HEK293 (cell line): ENCODE measurements at regions not wholly inside any gene's neighbourhood (a gene's known extent, or its start where the extent isn't known, plus 50 kb on each side); places are given as distances from the start of the nearest gene placed in this dataset.

Source experiments
- CTCF ChIA-PET: fragments of 350-600 bp; formaldehyde crosslinking; extraction: SDS; loops from one replicate; lab custom pipeline; 2021; ENCODE audit warnings: antibody characterized with exemption; lab: Yijun Ruan, JAX
- POLR2A ChIA-PET: fragments of 300-600 bp; formaldehyde crosslinking; extraction: SDS; loops from one replicate; lab custom pipeline; 2020; ENCODE audit warnings: antibody characterized with exemption, inconsistent platforms; lab: Yijun Ruan, JAX
- H3K27ac ChIP-seq: fragments of 200-500 bp; sonication (Bioruptor generic); 2 replicates; pipeline ENCODE4 v1.5.1; 2014; ENCODE audit warnings: low read depth, low read length, control low read depth, inconsistent platforms; ENCODE audit errors: extremely low read depth
- H3K36me3 ChIP-seq, 2 experiments: fragments of 200-500 bp in 1 of 2; sonication (Bioruptor generic) in 1 of 2; 1 replicate in 1 of 2; 2 replicates in 1 of 2; pipeline ENCODE4 v1.5.1; 2014 to 2017; ENCODE audit warnings: inconsistent platforms in 2 of 2, low read length in 2 of 2; ENCODE audit not compliant: control insufficient read depth in 2 of 2, insufficient read depth in 1 of 2
- H3K4me1 ChIP-seq: fragments of 200-500 bp; sonication (Bioruptor generic); 2 replicates; pipeline ENCODE4 v1.5.1; 2014; ENCODE audit warnings: mild to moderate bottlenecking, low read length, inconsistent platforms; ENCODE audit not compliant: control insufficient read depth, insufficient read depth
- H3K4me3 ChIP-seq: 2 replicates; pipeline ENCODE4 v1.5.1; 2011; ENCODE audit warnings: low read depth, mild to moderate bottlenecking, control low read depth, low read length, moderate library complexity
- H3K9me3 ChIP-seq: fragments of 200-500 bp; sonication (Bioruptor generic); 2 replicates; pipeline ENCODE4 v1.5.1; 2014; ENCODE audit warnings: low read depth, low read length, inconsistent platforms; ENCODE audit not compliant: control insufficient read depth, insufficient read depth
- BCL11A ChIP-seq: fragments of 450-650 bp; formaldehyde crosslinking; IDR thresholded peaks from 2 replicates; pipeline ENCODE4 v1.5.1; 2016; ENCODE audit warnings: low read depth, missing biosample characterization, missing genetic modification characterization
- BCL11B ChIP-seq: fragments of 450-650 bp; formaldehyde crosslinking; IDR thresholded peaks from 2 replicates; pipeline ENCODE4 v1.5.1; 2016; ENCODE audit warnings: low read depth, missing biosample characterization, missing genetic modification characterization
- GLIS2 ChIP-seq: fragments of 450-650 bp; formaldehyde crosslinking; IDR thresholded peaks from 2 replicates; pipeline ENCODE4 v1.5.1; 2016; ENCODE audit warnings: missing biosample characterization, missing genetic modification characterization
- KLF16 ChIP-seq: fragments of 450-650 bp; formaldehyde crosslinking; IDR thresholded peaks from 2 replicates; pipeline ENCODE4 v1.5.1; 2017; ENCODE audit warnings: missing biosample characterization, missing genetic modification characterization
- PRDM6 ChIP-seq: fragments of 450-650 bp; formaldehyde crosslinking; IDR thresholded peaks from 2 replicates; pipeline ENCODE4 v1.5.1; 2017; ENCODE audit warnings: missing biosample characterization, missing genetic modification characterization
- ZBTB10 ChIP-seq: fragments of 450-650 bp; formaldehyde crosslinking; IDR thresholded peaks from 2 replicates; pipeline ENCODE4 v1.5.1; 2016; ENCODE audit warnings: missing biosample characterization, missing genetic modification characterization
- ZBTB26 ChIP-seq: fragments of 450-650 bp; formaldehyde crosslinking; optimal IDR thresholded peaks from 2 replicates; pipeline ENCODE3; 2016; ENCODE audit warnings: missing biosample characterization, mild to moderate bottlenecking, missing genetic modification characterization
- ZNF114 ChIP-seq: fragments of 450-650 bp; formaldehyde crosslinking; IDR thresholded peaks from 2 replicates; pipeline ENCODE4 v1.5.0; 2017; ENCODE audit warnings: missing biosample characterization, missing genetic modification characterization
- ZNF292 ChIP-seq: fragments of 450-650 bp; formaldehyde crosslinking; IDR thresholded peaks from 2 replicates; pipeline ENCODE4 v1.5.1; 2016; ENCODE audit warnings: low read depth, missing biosample characterization, missing genetic modification characterization, borderline replicate concordance
- ZNF341 ChIP-seq: fragments of 450-650 bp; formaldehyde crosslinking; IDR thresholded peaks from 2 replicates; pipeline ENCODE4; 2016; ENCODE audit warnings: low read depth, missing biosample characterization, missing genetic modification characterization
- ZNF366 ChIP-seq: fragments of 450-650 bp; formaldehyde crosslinking; conservative IDR thresholded peaks from 2 replicates; pipeline ENCODE4 v1.5.1; 2016; ENCODE audit warnings: missing biosample characterization, missing genetic modification characterization
- ZNF449 ChIP-seq: fragments of 450-650 bp; formaldehyde crosslinking; IDR thresholded peaks from 2 replicates; pipeline ENCODE4 v1.5.1; 2017; ENCODE audit warnings: missing biosample characterization, mild to moderate bottlenecking, missing genetic modification characterization, moderate library complexity
- ZNF610 ChIP-seq: fragments of 450-650 bp; formaldehyde crosslinking; IDR thresholded peaks from 2 replicates; pipeline ENCODE4 v1.5.1; 2016; ENCODE audit warnings: missing biosample characterization, missing genetic modification characterization, borderline replicate concordance
- ZNF664 ChIP-seq: fragments of 450-650 bp; formaldehyde crosslinking; IDR thresholded peaks from 2 replicates; pipeline ENCODE4 v1.5.1; 2016; ENCODE audit warnings: missing biosample characterization, missing genetic modification characterization
- ZNF692 ChIP-seq: fragments of 450-650 bp; formaldehyde crosslinking; IDR thresholded peaks from 2 replicates; pipeline ENCODE4 v1.5.1; 2016; ENCODE audit warnings: missing biosample characterization, missing genetic modification characterization
- TF ChIP-seq, protein P1 (sequence below): fragments of 450-650 bp; formaldehyde crosslinking; IDR thresholded peaks from 2 replicates; pipeline ENCODE4 v1.5.1; 2016; ENCODE audit warnings: missing biosample characterization, missing genetic modification characterization
- TF ChIP-seq, protein P2 (sequence below): fragments of 450-650 bp; formaldehyde crosslinking; IDR thresholded peaks from 2 replicates; pipeline ENCODE4 v1.5.1; 2016; ENCODE audit warnings: missing biosample characterization, missing genetic modification characterization

GRCh38 chr4:160265836-160266235, 1163.0 kb downstream of the RAPGEF2 start:
- H3K4me1 ChIP-seq, result no peaks in the 10 kb centered on the region
- no peaks in the 10 kb centered on the region for H3K36me3 ChIP-seq
- H3K9me3 ChIP-seq, result no peaks in the 10 kb centered on the region
- no peak overlapping the region for H3K4me3 ChIP-seq
- POLR2A ChIA-PET, result no interaction called here
- TF ChIP-seq ZNF292 (tag by site-specific recombination) (no peak), ZNF114 (no peak), ZNF610 (tag by site-specific recombination) (no peak)
- TF ChIP-seq, protein P1, sequence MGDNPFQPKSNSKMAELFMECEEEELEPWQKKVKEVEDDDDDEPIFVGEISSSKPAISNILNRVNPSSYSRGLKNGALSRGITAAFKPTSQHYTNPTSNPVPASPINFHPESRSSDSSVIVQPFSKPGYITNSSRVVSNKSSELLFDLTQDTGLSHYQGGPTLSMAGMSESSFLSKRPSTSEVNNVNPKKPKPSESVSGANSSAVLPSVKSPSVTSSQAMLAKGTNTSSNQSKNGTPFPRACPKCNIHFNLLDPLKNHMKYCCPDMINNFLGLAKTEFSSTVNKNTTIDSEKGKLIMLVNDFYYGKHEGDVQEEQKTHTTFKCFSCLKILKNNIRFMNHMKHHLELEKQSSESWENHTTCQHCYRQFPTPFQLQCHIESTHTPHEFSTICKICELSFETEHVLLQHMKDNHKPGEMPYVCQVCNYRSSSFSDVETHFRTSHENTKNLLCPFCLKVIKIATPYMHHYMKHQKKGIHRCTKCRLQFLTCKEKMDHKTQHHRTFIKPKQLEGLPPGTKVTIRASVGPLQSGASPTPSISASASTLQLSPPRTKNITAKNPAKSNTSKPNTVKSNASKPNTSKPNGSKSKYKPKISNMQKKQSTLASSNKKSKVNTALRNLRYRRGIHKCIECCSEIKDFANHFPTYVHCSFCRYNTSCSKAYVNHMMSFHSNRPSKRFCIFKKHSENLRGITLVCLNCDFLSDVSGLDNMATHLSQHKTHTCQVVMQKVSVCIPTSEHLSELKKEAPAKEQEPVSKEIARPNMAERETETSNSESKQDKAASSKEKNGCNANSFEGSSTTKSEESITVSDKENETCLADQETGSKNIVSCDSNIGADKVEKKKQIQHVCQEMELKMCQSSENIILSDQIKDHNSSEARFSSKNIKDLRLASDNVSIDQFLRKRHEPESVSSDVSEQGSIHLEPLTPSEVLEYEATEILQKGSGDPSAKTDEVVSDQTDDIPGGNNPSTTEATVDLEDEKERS (tag by site-specific recombination), result no peak
- TF ChIP-seq, all 188 proteins: peak for 0
- no peak overlapping the region for H3K27ac ChIP-seq
- CTCF ChIA-PET, result no interaction called here

DNA sequence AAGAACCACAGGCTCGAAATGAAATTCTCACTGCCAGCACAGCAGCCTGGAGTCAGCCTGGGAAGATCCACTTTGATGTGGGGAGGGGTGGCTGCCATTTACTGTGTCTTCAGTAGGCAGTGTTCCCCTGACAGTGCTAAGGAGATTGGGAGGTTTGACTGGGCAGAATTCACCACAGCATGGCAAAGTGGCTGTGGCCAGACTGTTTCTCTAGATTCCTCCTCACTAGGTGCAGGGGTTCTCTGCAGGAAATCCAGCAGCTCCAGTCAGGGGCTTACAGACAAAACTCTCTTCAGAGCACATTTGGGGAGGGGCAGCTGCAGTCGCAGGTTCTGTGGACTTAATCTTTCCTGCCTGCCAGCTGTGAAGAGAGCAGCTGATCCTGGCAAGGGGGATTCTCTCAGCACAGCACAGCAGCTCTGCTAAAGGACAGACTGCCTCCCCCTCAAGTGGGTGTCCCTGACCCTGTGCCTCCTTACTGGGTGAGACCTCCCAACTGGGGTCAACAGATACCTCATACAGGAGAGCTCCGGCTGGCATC, 1174.0 kb downstream of the RAPGEF2 start:
- no peaks in the 10 kb centered on the region for H3K9me3 ChIP-seq
- no peak for TF ChIP-seq KLF16 (tag by site-specific recombination)
- TF ChIP-seq ZNF366 (tag by site-specific recombination), result no peak
- H3K27ac ChIP-seq, result no peak overlapping the region
- CTCF ChIA-PET, result no interaction called here
- POLR2A ChIA-PET, result no interaction called here
- no peak overlapping the region for H3K4me3 ChIP-seq
- no peaks in the 10 kb centered on the region for H3K4me1 ChIP-seq
- no peaks in the 10 kb centered on the region for H3K36me3 ChIP-seq

GRCh38 chr4:160283081-160283480, 1180.2 kb downstream of the RAPGEF2 start:
- no peak overlapping the region for H3K4me3 ChIP-seq
- H3K27ac ChIP-seq, result no peak overlapping the region
- H3K9me3 ChIP-seq, result no peaks in the 10 kb centered on the region
- H3K36me3 ChIP-seq, result no peaks in the 10 kb centered on the region
- ChIA-PET POLR2A (no interaction called here), CTCF (interaction anchor here (0.6 kb wide), 1 partner anchor 200 kb away, joined by 3 read pairs; no protein-coding TSS in a partner anchor)
- no peaks in the 10 kb centered on the region for H3K4me1 ChIP-seq
- TF ChIP-seq, protein P2, sequence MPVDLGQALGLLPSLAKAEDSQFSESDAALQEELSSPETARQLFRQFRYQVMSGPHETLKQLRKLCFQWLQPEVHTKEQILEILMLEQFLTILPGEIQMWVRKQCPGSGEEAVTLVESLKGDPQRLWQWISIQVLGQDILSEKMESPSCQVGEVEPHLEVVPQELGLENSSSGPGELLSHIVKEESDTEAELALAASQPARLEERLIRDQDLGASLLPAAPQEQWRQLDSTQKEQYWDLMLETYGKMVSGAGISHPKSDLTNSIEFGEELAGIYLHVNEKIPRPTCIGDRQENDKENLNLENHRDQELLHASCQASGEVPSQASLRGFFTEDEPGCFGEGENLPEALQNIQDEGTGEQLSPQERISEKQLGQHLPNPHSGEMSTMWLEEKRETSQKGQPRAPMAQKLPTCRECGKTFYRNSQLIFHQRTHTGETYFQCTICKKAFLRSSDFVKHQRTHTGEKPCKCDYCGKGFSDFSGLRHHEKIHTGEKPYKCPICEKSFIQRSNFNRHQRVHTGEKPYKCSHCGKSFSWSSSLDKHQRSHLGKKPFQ, result no peak
- TF ChIP-seq ZNF692, result no peak
- no peak for TF ChIP-seq ZNF449
- TF ChIP-seq BCL11A (tag by site-specific recombination), result no peak
- TF ChIP-seq PRDM6, result no peak
- TF ChIP-seq GLIS2 (tag by site-specific recombination), result no peak
- TF ChIP-seq ZNF664, result no peak
- no peak for TF ChIP-seq ZBTB26 (tag by site-specific recombination)
- no peak for TF ChIP-seq BCL11B (tag by site-specific recombination)
- TF ChIP-seq ZBTB10 (tag by site-specific recombination), result no peak
- no peak for TF ChIP-seq ZNF341 (tag by site-specific recombination)
